ENCODE measurements at regions not wholly inside any gene's neighbourhood (a gene's known extent, or its start where the extent isn't known, plus 50 kb on each side); places are given as distances from the start of the nearest gene placed in this dataset.
"Not testable (repeated sequence)": the region's sequence is repeated elsewhere in the genome, so short reads cannot be mapped to it uniquely, and the experiment has no call there.

GRCh38 chr7:140283472-140283871 lies 106.7 kb upstream of the KDM7A start:
- ATAC-seq = no peak
- DNase-seq = no peak

GRCh38 chr7:140281960-140282359 lies 105.2 kb upstream of the KDM7A start:
- no peak for DNase-seq
- ATAC-seq = no peak

GRCh38 chr7:140281255-140281654 lies 104.5 kb upstream of the KDM7A start:
- DNase-seq (no peak), ATAC-seq (no peak)

GRCh38 chr7:140276001-140276400 lies 99.2 kb upstream of the KDM7A start:
- ATAC-seq (no peak), DNase-seq (no peak)

- ATAC-seq (no peak), DNase-seq (no peak)
These were observed 98.5 kb upstream of the KDM7A start for GRCh38 chr7:140275069-140275965.

- ATAC-seq (no peak), DNase-seq (no peak)
These were observed 96.6 kb upstream of the KDM7A start for GRCh38 chr7:140273417-140273816.

- DNase-seq, ATAC-seq: not testable (repeated sequence)
These were observed 94.8 kb upstream of the KDM7A start for GRCh38 chr7:140271643-140271968.

GRCh38 chr7:140269004-140269638 lies 92.3 kb upstream of the KDM7A start:
- DNase-seq (no peak), ATAC-seq (no peak)

- no peak for DNase-seq
- no peak for ATAC-seq
These were observed 90.8 kb upstream of the KDM7A start for GRCh38 chr7:140267381-140268226.

- ATAC-seq (peak; percentile 60), DNase-seq (peak; percentile 27)
These were observed 86.5 kb upstream of the KDM7A start for GRCh38 chr7:140263277-140263676.

GRCh38 chr7:140262242-140262903 lies 85.6 kb upstream of the KDM7A start:
- DNase-seq (no peak), ATAC-seq (no peak)

GRCh38 chr7:140261522-140261921 lies 84.7 kb upstream of the KDM7A start:
- ATAC-seq (no peak), DNase-seq (no peak)

- ATAC-seq (no peak), DNase-seq (no peak)
These were observed 84.3 kb upstream of the KDM7A start for GRCh38 chr7:140261105-140261486.

- no peak for ATAC-seq
- DNase-seq = no peak
These were observed 83.7 kb upstream of the KDM7A start for GRCh38 chr7:140260352-140261104.

GRCh38 chr7:140257278-140257677 lies 80.5 kb upstream of the KDM7A start:
- not testable (repeated sequence) for DNase-seq, ATAC-seq

GRCh38 chr7:140254976-140255375 lies 78.2 kb upstream of the KDM7A start:
- ATAC-seq, DNase-seq: not testable (repeated sequence)

- ATAC-seq (no peak), DNase-seq (no peak)
These were observed 72.4 kb upstream of the KDM7A start for GRCh38 chr7:140249036-140249806.

- DNase-seq = no peak
These were observed 70.8 kb upstream of the KDM7A start for GRCh38 chr7:140247559-140247958.

GRCh38 chr7:140245611-140246105 lies 68.9 kb upstream of the KDM7A start:
- DNase-seq (no peak), ATAC-seq (no peak)

More at GRCh38 chr7:140247559-140247958, 70.8 kb upstream of the KDM7A start:
- no peak for ATAC-seq

All from stimulated activated naive CD8-positive, alpha-beta T cell treated with anti-CD3 and anti-CD28 coated beads, Interleukin-15, Interleukin-2, amounts not matched to agents 100 U/mL and 50 U/mL, for 24 hours (primary cell).